Ovary (tissue), 7 donors: ENCODE measurements at regions not wholly inside any gene's neighbourhood (a gene's known extent, or its start where the extent isn't known, plus 50 kb on each side); places are given as distances from the start of the nearest gene placed in this dataset.

Experiments used
- DNase-seq, 5 donors: peaks; one replicate each; pipeline ENCODE4 v3.0.0-alpha.2; 2019 to 2020
- H3K27ac ChIP-seq, 2 donors: fragments of 200-600 bp; one replicate each; pipeline versions ENCODE4 v1.5.1 to v1.8.0; 2019 to 2022
- H3K27me3 ChIP-seq: fragments of 200-600 bp; one replicate; pipeline ENCODE4 v1.8.0; 2022
- H3K36me3 ChIP-seq: fragments of 200-600 bp; sonication (generic); one replicate; pipeline ENCODE4 v1.5.1; 2019
- H3K4me1 ChIP-seq: one replicate; pipeline ENCODE4 v1.8.1; 2013; ENCODE audit warnings: mild to moderate bottlenecking, moderate library complexity; ENCODE audit not compliant: insufficient read depth
- H3K4me3 ChIP-seq: fragments of 200-600 bp; sonication (generic); one replicate; pipeline ENCODE4 v1.5.1; 2017
- H3K9me3 ChIP-seq, 2 donors: fragments of 200-600 bp in 1 of 2; sonication (generic) in 1 of 2; one replicate each; pipeline versions ENCODE4 v1.5.1 to v1.8.1; 2013 to 2019; ENCODE audit warnings: mild to moderate bottlenecking in 1 of 2, moderate library complexity in 1 of 2
- EP300 ChIP-seq: sonication (generic); formaldehyde crosslinking; IDR thresholded peaks from one replicate; pipeline ENCODE4 v1.6.1; 2017; ENCODE audit warnings: antibody characterized with exemption
- POLR2A ChIP-seq: fragments of 450-650 bp; IDR thresholded peaks from one replicate; pipeline ENCODE4 v1.6.1; 2017; ENCODE audit warnings: antibody characterized with exemption, mild to moderate bottlenecking, moderate library complexity
- WGBS, 3 donors: extraction: QIAGEN DNeasy Blood & Tissue Kit in 1 of 3; methylation state at CpG; one replicate each; pipeline versions ENCODE4 v1.1.5 to v1.1.7; 2013 to 2017; 5-methylcytosine and 5-hydroxymethylcytosine counted together
- intact Hi-C, 4 donors: fragments of 100-400 bp; cut with DNase I; formaldehyde crosslinking; loops; one replicate each; pipeline versions ENCODE4 v1.11.0 to v1.15.1; 2022 to 2023
- TF ChIP-seq, protein P1 (sequence below), 3 donors: fragments of 450-650 bp in 2 of 3; fragments of 200-600 bp in 1 of 3; IDR thresholded peaks; one replicate each; pipeline versions ENCODE4 v1.5.1 to v1.8.0; 2016 to 2022; ENCODE audit warnings: antibody characterized with exemption in 3 of 3, mild to moderate bottlenecking in 1 of 3
- donor health status: DM: no; HTN: no; CAD: no; lungs with moderate emphysema.
- donor health status: DM: no; HTN: no; CAD: no.
- donor health status: Bipolar disorder and iron deficiency.
- donor health status: DM: no; HTN: no; CAD: no.
- donor health status: DM: yes; HTN: yes; CAD: no.

DNA sequence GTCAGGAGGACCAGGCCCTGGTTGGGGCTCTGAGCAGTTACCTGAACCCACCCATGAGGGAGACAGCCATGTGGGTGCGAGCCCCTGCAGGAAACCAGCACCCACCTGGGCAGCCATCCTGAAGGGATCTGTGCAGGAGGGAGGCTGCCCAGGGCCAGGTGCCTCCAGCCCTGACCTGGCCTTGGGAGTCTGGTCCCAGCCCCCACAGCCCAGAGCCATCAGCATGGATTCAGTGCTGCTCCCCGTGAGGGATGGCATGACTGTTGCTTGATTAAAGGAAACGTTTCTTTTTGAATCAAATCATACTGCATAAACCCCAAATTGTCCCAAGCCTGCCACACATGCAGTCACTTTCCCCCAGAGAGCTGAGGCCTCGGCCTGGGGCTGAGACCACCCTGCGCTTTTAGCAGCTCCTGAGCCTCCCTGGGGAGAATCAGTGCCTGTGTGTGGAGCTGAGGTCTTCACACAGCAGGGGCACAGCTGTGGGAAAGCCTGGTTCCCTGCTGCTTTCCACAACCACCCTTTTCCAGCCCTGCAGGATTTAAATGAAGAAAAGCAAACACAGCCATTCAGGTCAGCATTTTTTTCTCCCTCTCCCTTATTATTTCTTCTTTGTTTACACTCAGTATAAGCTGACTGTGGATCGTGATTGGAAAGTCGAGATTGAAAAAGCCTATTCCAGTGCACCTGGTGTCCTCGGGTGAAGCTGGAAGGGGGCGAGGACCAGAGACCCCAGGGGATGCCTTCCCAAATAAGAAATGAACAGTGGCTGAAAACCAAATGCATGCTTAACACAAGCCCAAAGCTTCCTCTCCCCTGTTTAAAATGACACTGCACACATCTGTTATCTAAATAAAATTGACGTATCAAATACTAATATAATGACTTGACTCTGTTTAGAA, 283.9 kb downstream of the SMOC2 start:
- TF ChIP-seq, protein P1, sequence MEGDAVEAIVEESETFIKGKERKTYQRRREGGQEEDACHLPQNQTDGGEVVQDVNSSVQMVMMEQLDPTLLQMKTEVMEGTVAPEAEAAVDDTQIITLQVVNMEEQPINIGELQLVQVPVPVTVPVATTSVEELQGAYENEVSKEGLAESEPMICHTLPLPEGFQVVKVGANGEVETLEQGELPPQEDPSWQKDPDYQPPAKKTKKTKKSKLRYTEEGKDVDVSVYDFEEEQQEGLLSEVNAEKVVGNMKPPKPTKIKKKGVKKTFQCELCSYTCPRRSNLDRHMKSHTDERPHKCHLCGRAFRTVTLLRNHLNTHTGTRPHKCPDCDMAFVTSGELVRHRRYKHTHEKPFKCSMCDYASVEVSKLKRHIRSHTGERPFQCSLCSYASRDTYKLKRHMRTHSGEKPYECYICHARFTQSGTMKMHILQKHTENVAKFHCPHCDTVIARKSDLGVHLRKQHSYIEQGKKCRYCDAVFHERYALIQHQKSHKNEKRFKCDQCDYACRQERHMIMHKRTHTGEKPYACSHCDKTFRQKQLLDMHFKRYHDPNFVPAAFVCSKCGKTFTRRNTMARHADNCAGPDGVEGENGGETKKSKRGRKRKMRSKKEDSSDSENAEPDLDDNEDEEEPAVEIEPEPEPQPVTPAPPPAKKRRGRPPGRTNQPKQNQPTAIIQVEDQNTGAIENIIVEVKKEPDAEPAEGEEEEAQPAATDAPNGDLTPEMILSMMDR (IDR thresholded peaks at IDR 0.05): no peak
- TF ChIP-seq EP300: no peak
- no peak for TF ChIP-seq POLR2A
- Histone ChIP-seq H3K9me3 (no peaks in the 10 kb centered on the region), H3K4me3 (no peak overlapping the region), H3K27me3 (no peaks in the 10 kb centered on the region), H3K27ac (no peak overlapping the region), H3K4me1 (peaks cover 2% of the 10 kb centered on the region), H3K36me3 (no peaks in the 10 kb centered on the region)
- intact Hi-C loops: no loop called here
- peak in 1 of 5 donors; percentile 9 for DNase-seq
- WGBS, 3 donors: 73 to 76% (median 75%) methylated on average over 10 of the region's 10 CpGs

DNA sequence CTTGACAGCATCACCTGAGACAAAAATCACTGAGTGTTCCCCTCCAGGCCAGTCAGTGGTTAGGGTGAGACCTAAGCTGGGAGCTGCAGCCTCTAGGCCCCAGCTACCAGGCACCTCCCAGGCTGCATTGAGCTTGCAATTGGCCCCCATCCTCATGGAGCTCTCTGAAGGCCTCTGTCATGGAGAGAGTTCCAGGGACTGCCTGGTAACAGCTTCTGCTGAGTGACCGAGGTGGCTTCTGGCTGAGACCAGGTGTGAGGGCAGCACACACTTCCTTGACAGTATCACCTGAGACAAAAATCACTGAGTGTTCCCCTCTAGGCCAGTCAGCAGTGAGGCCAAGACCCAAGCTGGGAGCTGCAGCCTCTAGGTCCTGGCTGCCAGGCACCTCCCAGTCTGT, 283.0 kb downstream of the SMOC2 start:
- WGBS, 3 donors: 80 to 100% (median 100%) methylated on average over 1 of the region's 1 CpG
- Histone ChIP-seq H3K4me3 (no peak overlapping the region), H3K4me1 (peaks cover 2% of the 10 kb centered on the region), H3K27me3 (no peaks in the 10 kb centered on the region), H3K9me3 (no peaks in the 10 kb centered on the region), H3K36me3 (no peaks in the 10 kb centered on the region), H3K27ac (no peak overlapping the region)
- TF ChIP-seq, protein P1 (IDR thresholded peaks at IDR 0.05): no peak
- TF ChIP-seq POLR2A (no peak), EP300 (no peak)
- peak in 1 of 5 donors; percentile 7 for DNase-seq
- intact Hi-C loops: no loop called here

DNA sequence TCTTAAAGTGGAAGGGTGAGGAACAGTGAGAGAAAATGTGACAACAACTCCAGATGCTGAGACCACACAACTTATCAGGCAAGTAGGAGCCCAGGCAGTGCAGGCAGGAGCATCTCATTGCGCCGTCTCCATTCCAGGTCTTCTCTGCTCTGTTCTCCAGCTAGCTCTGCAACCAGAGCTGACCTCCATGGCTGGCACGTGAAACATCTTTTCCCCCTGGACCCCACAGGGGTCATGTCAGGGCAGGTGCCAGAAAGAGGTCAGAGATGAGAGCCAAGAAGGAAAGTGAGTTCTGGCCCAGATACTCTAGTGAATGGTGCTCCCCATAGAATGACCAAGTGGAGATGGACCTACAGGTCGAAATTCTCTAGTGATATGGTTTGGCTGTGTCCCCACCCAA, 281.4 kb downstream of the SMOC2 start:
- no peak for TF ChIP-seq EP300
- TF ChIP-seq POLR2A: no peak
- TF ChIP-seq, protein P1 (IDR thresholded peaks at IDR 0.05): no peak
- H3K4me3 ChIP-seq: no peak overlapping the region
- WGBS, 3 donors: 87 to 91% (median 90%) methylated on average over 4 of the region's 4 CpGs
- H3K4me1 ChIP-seq: peaks cover under 1% of the 10 kb centered on the region
- H3K36me3 ChIP-seq: no peaks in the 10 kb centered on the region
- no peak overlapping the region for H3K27ac ChIP-seq
- DNase-seq: no peak
- H3K9me3 ChIP-seq: no peaks in the 10 kb centered on the region
- H3K27me3 ChIP-seq: no peaks in the 10 kb centered on the region
- intact Hi-C loops: no loop called here

DNA sequence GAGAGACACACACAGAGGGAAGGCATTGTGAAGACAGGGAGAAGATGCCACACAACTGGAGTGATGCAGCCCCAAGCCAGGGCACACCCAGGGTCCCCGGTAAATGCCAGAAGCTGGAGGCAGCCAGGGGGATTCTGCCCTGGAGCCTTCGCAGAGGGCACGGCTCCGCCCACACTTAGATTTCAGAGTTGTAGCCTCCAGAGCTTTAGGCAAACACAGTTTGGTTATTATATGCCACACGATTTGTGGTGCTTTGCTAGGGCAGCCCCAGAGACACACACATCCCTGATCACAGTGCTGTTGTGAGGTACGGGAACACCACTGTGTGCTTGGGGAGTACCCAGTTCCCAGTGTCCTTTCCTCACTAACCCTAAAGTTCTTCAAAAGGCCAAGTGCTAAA, 280.6 kb downstream of the SMOC2 start:
- intact Hi-C loops: no loop called here

More for the DNA sequence above, 280.6 kb downstream of the SMOC2 start:
- Histone ChIP-seq H3K9me3 (no peaks in the 10 kb centered on the region), H3K4me1 (no peaks in the 10 kb centered on the region), H3K4me3 (no peak overlapping the region), H3K27ac (no peak overlapping the region), H3K27me3 (no peaks in the 10 kb centered on the region), H3K36me3 (no peaks in the 10 kb centered on the region)
- TF ChIP-seq EP300 (no peak), POLR2A (no peak)
- TF ChIP-seq, protein P1 (IDR thresholded peaks at IDR 0.05): no peak
- WGBS, 3 donors: 73 to 87% (median 76%) methylated on average over 6 of the region's 6 CpGs
- no peak for DNase-seq
